HCT116 (cell line): ENCODE measurements at regions not wholly inside any gene's neighbourhood (a gene's known extent, or its start where the extent isn't known, plus 50 kb on each side); places are given as distances from the start of the nearest gene placed in this dataset.

Experiments
- CTCF ChIP-seq, 3 experiments: fragments of 200-600 bp in 1 of 3; sonication (generic) in 1 of 3; IDR thresholded peaks in 2 of 3; conservative IDR thresholded peaks in 1 of 3; 2 replicates each; pipeline ENCODE4 v1.5.1; 2012 to 2017; ENCODE audit warnings: low read depth in 2 of 3, low read length in 2 of 3, antibody characterized with exemption in 1 of 3, borderline replicate concordance in 1 of 3, control low read depth in 1 of 3, mild to moderate bottlenecking in 1 of 3, mixed read lengths in 1 of 3, mixed run types in 1 of 3, moderate library complexity in 1 of 3; ENCODE audit not compliant: insufficient read depth in 1 of 3
- ELF1 ChIP-seq: IDR thresholded peaks from 2 replicates; pipeline ENCODE4 v1.6.1; 2012; ENCODE audit warnings: low read depth, borderline replicate concordance
- EZH2phosphoT487 ChIP-seq: fragments of 200-600 bp; IDR thresholded peaks from 2 replicates; pipeline ENCODE4 v1.6.1; 2018; ENCODE audit warnings: antibody characterized with exemption, borderline replicate concordance
- JUND ChIP-seq: IDR thresholded peaks from 2 replicates; pipeline ENCODE4 v1.6.1; 2012
- POLR2A ChIP-seq: IDR thresholded peaks from 2 replicates; pipeline ENCODE4 v1.7.0; 2011; ENCODE audit warnings: borderline replicate concordance; ENCODE audit not compliant: insufficient read depth, insufficient read length; ENCODE audit errors: extremely low read depth
- REST ChIP-seq: IDR thresholded peaks from 2 replicates; pipeline ENCODE4 v1.6.1; 2012; ENCODE audit warnings: low read depth
- SIN3A ChIP-seq: IDR thresholded peaks from 2 replicates; pipeline ENCODE4 v1.6.1; 2012; ENCODE audit warnings: low read depth
- TCF7L2 ChIP-seq: IDR thresholded peaks from 2 replicates; pipeline ENCODE4 v1.7.0; 2011; ENCODE audit warnings: borderline replicate concordance, inconsistent platforms; ENCODE audit not compliant: insufficient read depth, insufficient read length; ENCODE audit errors: extremely low read depth
- ZFX ChIP-seq: fragments of 450-650 bp; IDR thresholded peaks from 2 replicates; pipeline ENCODE4 v1.6.1; 2017
- ZNF274 ChIP-seq: fragments of 200-500 bp; sonication (Bioruptor generic); IDR thresholded peaks from 2 replicates; pipeline ENCODE4 v1.6.1; 2014; ENCODE audit warnings: mild to moderate bottlenecking, low read depth, low read length, inconsistent platforms

GRCh38 chr16:60107437-60107836, 1373.3 kb upstream of the GOT2 start:
- TF ChIP-seq ZNF274 = no peak
- no peak for TF ChIP-seq SIN3A
- TF ChIP-seq JUND = no peak
- no peak for TF ChIP-seq REST
- no peak for TF ChIP-seq TCF7L2
- no peak for TF ChIP-seq CTCF (IDR thresholded peaks at IDR 0.05 in 2 of 3, conservative IDR thresholded peaks at IDR 0.05 in 1 of 3; ENCODE audit: borderline replicate concordance in 1 of 3, insufficient read depth in 1 of 3, low read depth in 2 of 3, low read length in 2 of 3)
- TF ChIP-seq EZH2phosphoT487 = no peak
- no peak for TF ChIP-seq ELF1
- TF ChIP-seq ZFX = no peak
- no peak for TF ChIP-seq POLR2A
